ENCODE measurements at regions not wholly inside any gene's neighbourhood (a gene's known extent, or its start where the extent isn't known, plus 50 kb on each side); places are given as distances from the start of the nearest gene placed in this dataset.

DNA sequence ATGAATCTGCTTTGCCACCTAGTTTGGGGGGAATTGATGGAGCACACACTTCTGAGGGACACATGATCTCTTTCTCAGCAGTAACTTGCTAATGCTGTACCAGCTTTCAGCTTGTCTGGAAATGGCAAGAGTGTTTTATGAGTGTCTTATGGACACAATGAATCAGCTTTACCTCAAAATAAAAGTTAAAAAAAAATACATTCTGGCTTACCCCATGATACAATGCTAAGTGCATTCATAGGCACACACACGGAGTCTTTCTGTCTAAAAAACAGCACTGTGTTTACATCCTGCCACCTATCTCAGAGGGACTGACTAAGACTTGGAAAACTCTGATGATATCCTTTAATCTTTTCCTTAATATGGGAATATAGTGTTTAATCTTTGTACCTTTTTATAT lies 455.5 kb upstream of the ADAMTS5 start:
- TF ChIP-seq CTCF (IDR thresholded peaks at IDR 0.05) (no peak), POLR2A (IDR thresholded peaks at IDR 0.05) (no peak)
